ENCODE measurements at regions not wholly inside any gene's neighbourhood (a gene's known extent, or its start where the extent isn't known, plus 50 kb on each side); places are given as distances from the start of the nearest gene placed in this dataset.

DNA sequence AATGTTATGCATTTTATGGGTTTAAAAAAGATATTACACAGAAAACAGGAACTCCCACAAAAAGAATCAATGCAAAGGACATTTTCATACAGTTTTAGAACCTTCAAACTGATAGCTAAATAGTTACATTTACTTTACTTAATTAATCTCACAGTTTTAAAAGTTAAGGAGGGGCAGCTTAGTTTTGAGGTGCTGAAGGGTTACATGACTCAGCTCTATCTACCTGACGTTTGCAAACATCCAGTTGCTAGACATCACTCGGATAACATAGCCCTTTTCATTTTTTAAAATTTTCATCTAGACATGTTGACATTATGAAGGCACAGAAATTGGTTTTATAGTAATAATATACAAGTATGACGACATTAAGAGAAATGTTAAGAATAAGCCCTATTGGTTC, 53.7 kb upstream of the HSD17B12 start:
- no peak for DNase-seq (ENCODE audit: low read depth)

Data from amniotic epithelial cell (primary cell).